Activated T-helper 17 cell treated with anti-CD3 and anti-CD28 coated beads, Interleukin-2, amount 50 U/mL, for 72 hours (primary cell): ENCODE measurements at regions not wholly inside any gene's neighbourhood (a gene's known extent, or its start where the extent isn't known, plus 50 kb on each side); places are given as distances from the start of the nearest gene placed in this dataset.
"Not testable (repeated sequence)": the region's sequence is repeated elsewhere in the genome, so short reads cannot be mapped to it uniquely, and the experiment has no call there.

Experiments used
- ATAC-seq: fragments of 150-1000 bp; cut with Tn5 transposase; replicated peaks from 2 replicates; pipeline ENCODE4 v1.10.0; 2021; ENCODE audit warnings: mild to moderate bottlenecking, moderate library complexity
- H3K27ac Mint-ChIP-seq: one replicate; pipeline ENCODE4 v1.8.0; 2022; ENCODE audit warnings: mixed read lengths
- H3K27me3 Mint-ChIP-seq: one replicate; pipeline ENCODE4 v1.8.0; 2022; ENCODE audit warnings: mixed read lengths
- H3K36me3 Mint-ChIP-seq: one replicate; pipeline ENCODE4 v1.8.0; 2022; ENCODE audit warnings: low read depth, mild to moderate bottlenecking, mixed read lengths
- H3K4me1 Mint-ChIP-seq: one replicate; pipeline ENCODE4 v1.8.0; 2022; ENCODE audit warnings: mixed read lengths
- H3K4me3 Mint-ChIP-seq: one replicate; pipeline ENCODE4 v1.8.0; 2022; ENCODE audit warnings: mild to moderate bottlenecking, mixed read lengths
- H3K9me3 Mint-ChIP-seq: one replicate; pipeline ENCODE4 v1.8.0; 2022; ENCODE audit warnings: mixed read lengths

- H3K4me3 Mint-ChIP-seq, H3K9me3 Mint-ChIP-seq, H3K27me3 Mint-ChIP-seq, H3K27ac Mint-ChIP-seq, H3K36me3 Mint-ChIP-seq, ATAC-seq, H3K4me1 Mint-ChIP-seq: not testable (repeated sequence)
These were observed 85.1 kb upstream of the MAP4 start for GRCh38 chr3:48101301-48101650.

GRCh38 chr3:48092270-48092669 is 76.1 kb upstream of the MAP4 start:
- ATAC-seq = no peak
- Mint-ChIP-seq H3K4me3 (no peak overlapping the region), H3K36me3 (peaks cover 10% of the 10 kb centered on the region)

DNA sequence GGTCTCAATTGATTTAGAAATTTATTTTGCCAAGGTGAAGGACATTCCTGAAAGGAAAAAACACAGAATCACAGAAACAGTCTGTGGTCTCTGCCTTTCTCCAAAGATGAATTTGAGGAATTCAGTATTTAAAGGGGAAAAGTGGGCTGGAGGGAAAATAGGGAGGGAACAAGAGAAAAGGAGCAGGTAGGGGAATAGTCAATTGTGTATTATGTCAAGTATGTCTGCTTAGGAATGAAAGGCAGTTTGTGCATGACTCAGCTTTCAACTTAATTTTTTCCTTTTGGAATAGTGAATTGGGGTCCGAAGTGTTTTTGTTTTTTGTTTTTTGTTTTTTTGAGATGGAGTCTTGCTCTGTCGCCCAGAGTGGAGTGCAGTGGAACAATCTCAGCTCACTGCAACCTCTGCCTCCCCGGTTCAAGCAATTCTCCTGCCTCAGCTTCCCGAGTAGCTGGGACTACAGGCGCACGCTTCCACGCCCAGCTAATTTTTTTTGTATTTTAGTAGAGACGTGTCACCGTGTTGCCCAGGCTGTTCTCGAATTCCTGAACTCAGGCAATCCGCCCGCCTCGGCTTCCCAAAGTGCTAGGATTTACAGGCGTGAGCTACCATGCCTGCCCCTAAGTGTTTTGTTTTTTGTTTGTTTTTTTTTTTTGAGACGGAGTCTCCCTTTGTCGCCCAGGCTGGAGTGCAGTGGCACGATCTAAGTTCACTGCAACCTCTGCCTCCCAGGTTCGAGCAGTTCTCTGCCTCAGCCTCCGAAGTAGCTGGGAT is 74.1 kb upstream of the MAP4 start:
- H3K4me1 Mint-ChIP-seq = peaks cover 11% of the 10 kb centered on the region
- no peak for ATAC-seq
- H3K27ac Mint-ChIP-seq = no peak overlapping the region
- H3K36me3 Mint-ChIP-seq = peaks cover 12% of the 10 kb centered on the region
- peak overlapping the region; percentile 94 for H3K4me3 Mint-ChIP-seq
- H3K27me3 Mint-ChIP-seq = no peaks in the 10 kb centered on the region
- H3K9me3 Mint-ChIP-seq = no peaks in the 10 kb centered on the region

More at GRCh38 chr3:48092270-48092669, 76.1 kb upstream of the MAP4 start:
- Mint-ChIP-seq H3K4me1 (peaks cover 4% of the 10 kb centered on the region), H3K27ac (no peak overlapping the region), H3K27me3 (no peaks in the 10 kb centered on the region), H3K9me3 (no peaks in the 10 kb centered on the region)

DNA sequence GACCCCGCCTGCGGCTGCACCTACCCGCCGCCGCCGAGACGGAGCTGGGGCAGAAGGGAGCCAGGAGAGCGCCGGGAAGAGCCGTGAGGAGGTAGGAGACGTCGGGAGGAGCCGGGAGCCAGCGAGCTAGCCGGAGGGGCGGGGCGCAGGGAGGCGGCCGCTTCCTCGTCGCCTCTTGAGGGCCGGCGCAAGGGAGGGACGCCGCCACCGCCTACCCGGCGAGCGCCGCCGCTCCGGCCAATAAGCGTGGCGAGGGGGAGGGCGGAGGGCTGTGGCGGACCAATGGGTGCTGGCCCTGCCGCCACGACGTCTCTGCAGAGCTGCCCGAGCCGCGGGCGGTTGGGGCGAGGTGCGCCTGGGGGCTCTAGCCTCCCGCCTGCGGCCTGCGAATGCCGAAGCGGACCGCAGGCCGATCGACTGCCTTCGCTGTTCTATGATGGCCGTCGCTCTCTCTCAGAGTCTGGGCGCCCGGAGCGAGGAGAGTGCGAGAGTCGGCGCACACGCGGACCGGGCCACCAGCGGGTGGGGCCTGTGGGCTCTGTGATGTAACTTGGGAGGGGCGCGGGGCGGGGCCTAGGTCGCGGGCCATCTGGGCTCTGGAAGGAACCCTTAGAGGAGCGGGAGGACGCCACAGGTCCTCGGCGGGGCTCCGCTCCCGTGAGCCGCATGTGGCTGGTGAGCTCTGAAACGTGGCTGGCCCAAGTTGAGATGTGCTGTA is 72.7 kb upstream of the MAP4 start:
- no peaks in the 10 kb centered on the region for H3K9me3 Mint-ChIP-seq
- peak; percentile 97 for ATAC-seq
- H3K4me1 Mint-ChIP-seq = peaks cover 18% of the 10 kb centered on the region
- H3K27me3 Mint-ChIP-seq = no peaks in the 10 kb centered on the region
- H3K36me3 Mint-ChIP-seq = peaks cover 25% of the 10 kb centered on the region
- H3K4me3 Mint-ChIP-seq = peak overlapping the region; percentile 94
- H3K27ac Mint-ChIP-seq = peak overlapping the region; percentile 91

DNA sequence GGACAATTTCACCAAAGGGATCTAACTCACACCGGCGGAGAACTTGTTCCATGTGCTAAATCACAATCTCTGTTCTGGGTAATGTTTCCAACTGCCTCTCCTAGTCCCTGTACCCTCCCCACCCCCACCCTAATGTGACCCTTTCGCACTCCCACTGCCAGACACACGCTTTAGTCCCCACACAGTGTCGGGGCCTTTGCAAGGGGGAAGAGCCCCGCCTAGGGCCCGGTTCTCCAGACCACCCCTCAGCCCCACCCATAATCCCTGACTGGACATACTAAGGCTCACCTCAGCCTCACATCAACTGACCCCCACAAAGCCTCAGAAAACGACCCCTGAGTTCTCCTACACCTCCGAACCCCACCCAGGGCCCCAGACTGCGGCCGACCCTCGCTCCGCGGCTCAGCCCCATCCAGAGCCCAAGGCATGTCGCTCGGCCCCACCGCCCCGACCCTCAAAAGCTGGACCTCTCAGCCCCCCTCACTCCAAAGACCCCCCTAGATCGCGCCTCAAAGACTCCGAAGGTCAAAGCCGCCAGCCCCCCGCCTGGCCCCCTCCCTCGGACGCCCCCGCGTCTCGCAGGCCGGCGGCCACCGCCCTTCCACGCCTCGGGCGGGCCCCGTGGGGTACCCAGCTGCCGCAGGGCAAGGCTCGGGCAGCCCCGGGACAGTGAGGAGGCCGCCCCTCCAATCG is 72.0 kb upstream of the MAP4 start:
- Mint-ChIP-seq H3K36me3 (peaks cover 28% of the 10 kb centered on the region), H3K27me3 (no peaks in the 10 kb centered on the region), H3K27ac (peak overlapping the region; percentile 91), H3K4me3 (peak overlapping the region; percentile 94), H3K9me3 (no peaks in the 10 kb centered on the region), H3K4me1 (peaks cover 18% of the 10 kb centered on the region)
- peak; percentile 31 for ATAC-seq

DNA sequence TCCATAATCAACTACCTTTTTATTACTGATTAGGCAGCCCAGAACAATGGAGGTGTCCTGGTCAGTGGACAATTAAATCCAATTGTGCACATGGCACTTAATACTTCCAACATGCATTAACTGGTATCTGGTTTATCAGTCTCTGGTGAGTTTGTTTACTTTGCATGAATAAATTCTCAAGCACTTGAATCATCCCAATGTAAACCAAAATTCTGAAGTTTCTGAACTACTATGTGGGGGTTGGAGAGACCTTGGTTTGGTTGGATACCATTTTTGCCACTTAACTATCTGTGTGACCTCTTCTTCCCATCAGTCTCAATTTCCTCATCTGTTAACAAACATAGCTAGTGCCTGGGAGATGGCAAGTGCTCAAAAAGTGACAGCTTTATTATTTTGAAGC is 70.5 kb upstream of the MAP4 start:
- ATAC-seq = no peak
- H3K4me3 Mint-ChIP-seq = peak overlapping the region; percentile 94
- peaks cover 41% of the 10 kb centered on the region for H3K36me3 Mint-ChIP-seq
- peaks cover 21% of the 10 kb centered on the region for H3K4me1 Mint-ChIP-seq
- no peaks in the 10 kb centered on the region for H3K9me3 Mint-ChIP-seq
- peak overlapping the region; percentile 91 for H3K27ac Mint-ChIP-seq
- no peaks in the 10 kb centered on the region for H3K27me3 Mint-ChIP-seq

DNA sequence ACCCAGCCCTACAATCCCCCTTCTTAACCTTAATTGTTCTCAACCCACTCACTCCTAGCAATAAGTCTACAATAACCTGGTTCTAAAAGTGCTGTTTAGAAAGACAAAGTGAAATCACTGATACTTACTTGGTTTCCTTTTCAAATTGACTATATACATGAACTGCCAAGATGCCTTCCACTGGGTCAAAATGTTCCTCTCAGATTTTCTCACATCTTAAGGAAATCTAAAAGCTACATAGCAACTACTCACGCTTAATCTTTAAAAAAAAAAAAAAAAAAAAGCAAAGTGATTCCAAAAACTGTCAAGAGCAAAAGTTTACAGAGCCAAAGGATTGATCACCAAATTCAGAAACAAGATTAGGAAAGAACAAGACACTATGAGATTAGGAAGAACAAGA is 68.7 kb upstream of the MAP4 start:
- Mint-ChIP-seq H3K4me3 (no peak overlapping the region), H3K27me3 (no peaks in the 10 kb centered on the region), H3K36me3 (peaks cover 54% of the 10 kb centered on the region), H3K9me3 (no peaks in the 10 kb centered on the region), H3K4me1 (peaks cover 23% of the 10 kb centered on the region), H3K27ac (peak overlapping the region; percentile 16)
- ATAC-seq = no peak

- Mint-ChIP-seq H3K4me3 (no peak overlapping the region), H3K4me1 (peaks cover 23% of the 10 kb centered on the region), H3K36me3 (peaks cover 55% of the 10 kb centered on the region), H3K9me3 (no peaks in the 10 kb centered on the region), H3K27ac (no peak overlapping the region), H3K27me3 (no peaks in the 10 kb centered on the region)
- no peak for ATAC-seq
These were observed 68.0 kb upstream of the MAP4 start for GRCh38 chr3:48084170-48084569.

- no peak overlapping the region for H3K27ac Mint-ChIP-seq
- H3K9me3 Mint-ChIP-seq = no peaks in the 10 kb centered on the region
- no peaks in the 10 kb centered on the region for H3K27me3 Mint-ChIP-seq
- no peak overlapping the region for H3K4me3 Mint-ChIP-seq
- H3K36me3 Mint-ChIP-seq = peaks cover 55% of the 10 kb centered on the region
- no peak for ATAC-seq
- peaks cover 27% of the 10 kb centered on the region for H3K4me1 Mint-ChIP-seq
These were observed 66.5 kb upstream of the MAP4 start for GRCh38 chr3:48082580-48083184.

DNA sequence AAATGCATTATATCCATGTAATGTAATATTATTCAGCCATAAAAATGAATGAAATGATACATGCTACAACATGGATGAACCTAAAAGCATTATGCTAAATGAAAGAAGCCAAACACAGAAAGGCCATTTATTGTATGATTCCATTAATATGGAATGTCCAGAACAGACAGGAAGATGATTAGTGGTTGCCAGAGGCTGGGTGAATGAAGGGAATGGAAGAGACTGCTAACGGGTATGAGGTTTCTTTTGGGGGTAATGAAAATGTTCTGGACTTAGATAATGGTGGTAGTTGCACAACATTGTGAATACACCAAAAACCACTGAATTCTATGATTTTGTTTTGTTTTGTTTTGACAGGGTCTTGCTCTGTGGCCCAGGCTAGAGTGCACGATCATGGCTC is 61.6 kb upstream of the MAP4 start:
- Mint-ChIP-seq H3K9me3 (no peaks in the 10 kb centered on the region), H3K4me3 (no peak overlapping the region), H3K36me3 (peaks cover 46% of the 10 kb centered on the region), H3K27me3 (no peaks in the 10 kb centered on the region), H3K4me1 (peaks cover 11% of the 10 kb centered on the region), H3K27ac (peak overlapping the region; percentile 3)
- ATAC-seq = no peak

DNA sequence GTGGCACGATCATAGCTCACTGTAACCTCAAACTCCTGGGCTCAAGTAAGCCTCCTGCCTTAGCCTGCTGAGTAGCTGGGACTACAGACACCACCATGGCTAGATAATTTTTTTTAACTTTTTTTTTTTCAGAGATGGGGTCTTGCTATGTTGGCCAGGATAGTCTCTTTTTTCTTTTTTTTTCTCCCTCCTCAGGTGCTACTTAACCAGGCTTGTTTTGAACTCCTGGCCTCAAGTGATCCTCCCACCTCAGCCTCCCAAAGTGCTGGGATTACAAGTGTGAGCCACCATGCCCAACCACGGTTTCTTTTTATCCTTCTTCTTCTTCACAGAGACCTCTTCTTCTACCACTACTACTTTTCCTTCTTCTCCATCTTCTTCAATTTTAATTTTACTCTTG is 53.8 kb upstream of the MAP4 start:
- H3K27me3 Mint-ChIP-seq = no peaks in the 10 kb centered on the region
- H3K36me3 Mint-ChIP-seq = peaks cover 32% of the 10 kb centered on the region
- H3K4me1 Mint-ChIP-seq = peaks cover 6% of the 10 kb centered on the region
- H3K27ac Mint-ChIP-seq = no peak overlapping the region
- H3K4me3 Mint-ChIP-seq = no peak overlapping the region
- ATAC-seq = no peak
- no peaks in the 10 kb centered on the region for H3K9me3 Mint-ChIP-seq

DNA sequence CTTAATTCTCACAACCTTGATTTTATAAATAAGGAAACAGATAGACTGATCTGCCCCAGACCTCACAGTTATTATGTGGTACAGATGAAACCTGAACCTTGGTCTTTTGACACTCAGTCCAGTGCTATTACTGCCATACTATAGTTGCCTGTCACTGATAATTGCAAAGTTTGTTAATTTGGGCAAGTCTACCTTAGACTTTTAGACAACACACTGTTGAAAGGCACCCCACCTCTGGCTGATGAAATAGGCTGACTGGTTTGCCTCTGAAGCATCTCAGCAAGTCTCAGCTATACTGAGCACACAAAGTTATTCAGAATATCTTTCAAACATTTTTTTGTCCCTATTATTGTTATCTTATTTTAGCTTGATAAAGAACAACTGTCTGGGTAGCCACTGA is 53.1 kb upstream of the MAP4 start:
- Mint-ChIP-seq H3K27ac (no peak overlapping the region), H3K27me3 (no peaks in the 10 kb centered on the region), H3K4me3 (no peak overlapping the region), H3K36me3 (peaks cover 28% of the 10 kb centered on the region), H3K9me3 (no peaks in the 10 kb centered on the region), H3K4me1 (peaks cover 12% of the 10 kb centered on the region)
- ATAC-seq = no peak

- no peak overlapping the region for H3K27ac Mint-ChIP-seq
- no peak for ATAC-seq
- no peak overlapping the region for H3K4me3 Mint-ChIP-seq
- peaks cover 28% of the 10 kb centered on the region for H3K36me3 Mint-ChIP-seq
- peaks cover 16% of the 10 kb centered on the region for H3K4me1 Mint-ChIP-seq
- no peaks in the 10 kb centered on the region for H3K27me3 Mint-ChIP-seq
- H3K9me3 Mint-ChIP-seq = no peaks in the 10 kb centered on the region
These were observed 52.7 kb upstream of the MAP4 start for GRCh38 chr3:48068886-48069285.

- H3K4me1 Mint-ChIP-seq = peaks cover 16% of the 10 kb centered on the region
- H3K9me3 Mint-ChIP-seq, H3K27me3 Mint-ChIP-seq, ATAC-seq, H3K27ac Mint-ChIP-seq, H3K4me3 Mint-ChIP-seq: not testable (repeated sequence)
- peaks cover 28% of the 10 kb centered on the region for H3K36me3 Mint-ChIP-seq
These were observed 52.1 kb upstream of the MAP4 start for GRCh38 chr3:48068320-48068719.
